ENCODE measurements at regions not wholly inside any gene's neighbourhood (a gene's known extent, or its start where the extent isn't known, plus 50 kb on each side); places are given as distances from the start of the nearest gene placed in this dataset.

GRCh38 chr2:6747433-6747832 lies 118.3 kb downstream of the CMPK2 start:
- TF ChIP-seq CTCF (IDR thresholded peaks at IDR 0.05; ENCODE audit: control extremely low read depth in 1 of 3, insufficient read depth in 1 of 3, low read depth in 1 of 3, low read length in 3 of 3) (no peak), POLR2A (IDR thresholded peaks at IDR 0.05; ENCODE audit: control extremely low read depth in 1 of 2, low read depth in 2 of 2, low read length in 2 of 2) (no peak), EGR1 (IDR thresholded peaks at IDR 0.05; ENCODE audit: borderline replicate concordance, low read depth, low read length) (no peak), ATF2 (IDR thresholded peaks at IDR 0.05; ENCODE audit: low read length) (no peak), JUN (IDR thresholded peaks at IDR 0.05; ENCODE audit: low read depth, low read length) (no peak)
- TF ChIP-seq, protein P1, sequence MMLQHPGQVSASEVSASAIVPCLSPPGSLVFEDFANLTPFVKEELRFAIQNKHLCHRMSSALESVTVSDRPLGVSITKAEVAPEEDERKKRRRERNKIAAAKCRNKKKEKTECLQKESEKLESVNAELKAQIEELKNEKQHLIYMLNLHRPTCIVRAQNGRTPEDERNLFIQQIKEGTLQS (IDR thresholded peaks at IDR 0.05; ENCODE audit: insufficient read depth, low read depth, low read length), result no peak

Measured in H1 (cell line).